ENCODE measurements at regions not wholly inside any gene's neighbourhood (a gene's known extent, or its start where the extent isn't known, plus 50 kb on each side); places are given as distances from the start of the nearest gene placed in this dataset.

DNA sequence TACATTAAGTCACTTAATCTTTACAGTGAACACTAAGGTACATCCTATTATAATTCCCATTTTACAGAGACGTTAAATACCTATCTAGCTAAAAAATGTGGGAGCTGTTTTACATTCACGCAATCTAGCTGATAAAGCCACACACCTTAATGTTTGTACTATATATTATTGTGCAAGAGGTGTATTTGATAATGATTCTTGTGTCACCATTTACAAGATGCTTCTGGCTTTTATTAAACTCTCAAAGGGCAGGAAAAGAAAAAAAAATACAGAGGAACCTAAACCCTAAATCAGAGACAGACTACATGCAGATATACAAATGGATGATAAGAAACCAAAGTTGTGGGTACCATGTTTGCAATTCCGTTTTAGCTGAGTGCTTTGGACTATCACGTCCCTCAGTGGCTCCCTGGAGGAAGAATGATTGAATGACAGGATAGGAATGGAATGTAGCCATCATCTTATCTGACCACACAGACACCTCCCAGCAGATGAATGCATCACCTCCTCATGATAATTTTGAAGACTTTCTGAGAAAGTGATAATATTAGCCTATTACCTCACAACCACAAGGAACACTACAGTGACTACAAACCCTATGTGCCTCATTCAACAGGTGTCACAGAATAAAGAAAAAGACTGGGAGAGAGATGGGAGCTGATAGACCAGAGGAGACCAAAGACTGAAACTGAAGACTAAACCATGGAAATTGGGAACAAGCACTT lies 230.5 kb upstream of the SERP2 start:
- TF ChIP-seq, protein P1, sequence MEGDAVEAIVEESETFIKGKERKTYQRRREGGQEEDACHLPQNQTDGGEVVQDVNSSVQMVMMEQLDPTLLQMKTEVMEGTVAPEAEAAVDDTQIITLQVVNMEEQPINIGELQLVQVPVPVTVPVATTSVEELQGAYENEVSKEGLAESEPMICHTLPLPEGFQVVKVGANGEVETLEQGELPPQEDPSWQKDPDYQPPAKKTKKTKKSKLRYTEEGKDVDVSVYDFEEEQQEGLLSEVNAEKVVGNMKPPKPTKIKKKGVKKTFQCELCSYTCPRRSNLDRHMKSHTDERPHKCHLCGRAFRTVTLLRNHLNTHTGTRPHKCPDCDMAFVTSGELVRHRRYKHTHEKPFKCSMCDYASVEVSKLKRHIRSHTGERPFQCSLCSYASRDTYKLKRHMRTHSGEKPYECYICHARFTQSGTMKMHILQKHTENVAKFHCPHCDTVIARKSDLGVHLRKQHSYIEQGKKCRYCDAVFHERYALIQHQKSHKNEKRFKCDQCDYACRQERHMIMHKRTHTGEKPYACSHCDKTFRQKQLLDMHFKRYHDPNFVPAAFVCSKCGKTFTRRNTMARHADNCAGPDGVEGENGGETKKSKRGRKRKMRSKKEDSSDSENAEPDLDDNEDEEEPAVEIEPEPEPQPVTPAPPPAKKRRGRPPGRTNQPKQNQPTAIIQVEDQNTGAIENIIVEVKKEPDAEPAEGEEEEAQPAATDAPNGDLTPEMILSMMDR (IDR thresholded peaks at IDR 0.05), result no peak
- DNase-seq (no peak), ATAC-seq (no peak)
- Histone ChIP-seq H3K27ac (peak overlapping the region in 9 of 10 donors; percentile 83 to 99 (median 91)), H3K36me3 (no peaks in the 10 kb centered on the region), H3K4me3 (peak overlapping the region in 9 of 10 donors; percentile 39 to 79 (median 59)), H3K4me1 (peaks cover 5 to 22% (median 10%) of the 10 kb centered on the region in 9 donors), H3K27me3 (no peaks in the 10 kb centered on the region), H3K9me3 (no peaks in the 10 kb centered on the region)
- intact Hi-C loops (cut with DNase I), result loop anchor here in 6 of 10 donors (1.0 to 10.0 kb wide), 8 partner anchors 79 to 294 kb away; no protein-coding TSS in a partner anchor
- WGBS, 2 donors, result 56 to 57% methylated on average over 4 of the region's 4 CpGs

DNA sequence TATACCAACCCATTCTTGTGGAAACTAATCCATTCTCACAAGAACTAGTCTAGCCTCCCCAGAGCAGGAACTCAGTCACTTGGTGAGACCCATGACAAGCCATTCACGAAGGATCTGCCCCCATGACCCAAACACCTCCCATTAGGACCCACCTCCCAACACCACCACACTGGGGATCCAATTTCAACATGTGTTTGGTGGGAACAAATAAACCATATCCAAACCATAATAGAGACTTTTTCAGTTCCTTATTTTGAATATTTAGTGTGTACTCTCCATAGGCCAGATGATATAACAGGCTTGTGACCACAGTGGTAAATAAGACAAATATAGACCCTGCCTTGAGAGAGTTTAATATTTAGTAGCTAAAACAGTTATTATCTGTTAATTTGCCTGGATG lies 227.5 kb upstream of the SERP2 start:
- Histone ChIP-seq H3K27me3 (no peaks in the 10 kb centered on the region), H3K9me3 (no peaks in the 10 kb centered on the region), H3K4me3 (no peak overlapping the region), H3K36me3 (no peaks in the 10 kb centered on the region), H3K4me1 (peaks cover 2 to 17% (median 8%) of the 10 kb centered on the region in 9 donors), H3K27ac (no peak overlapping the region)
- intact Hi-C loops (cut with DNase I), result loop anchor here in 5 of 10 donors (5.0 to 10.0 kb wide), 4 partner anchors 41 to 289 kb away; no protein-coding TSS in a partner anchor
- no peak for ATAC-seq
- no peak for DNase-seq
- 86 to 93% methylated on average over 1 of the region's 1 CpG for WGBS, 2 donors
- TF ChIP-seq, protein P1 (IDR thresholded peaks at IDR 0.05), result no peak

DNA sequence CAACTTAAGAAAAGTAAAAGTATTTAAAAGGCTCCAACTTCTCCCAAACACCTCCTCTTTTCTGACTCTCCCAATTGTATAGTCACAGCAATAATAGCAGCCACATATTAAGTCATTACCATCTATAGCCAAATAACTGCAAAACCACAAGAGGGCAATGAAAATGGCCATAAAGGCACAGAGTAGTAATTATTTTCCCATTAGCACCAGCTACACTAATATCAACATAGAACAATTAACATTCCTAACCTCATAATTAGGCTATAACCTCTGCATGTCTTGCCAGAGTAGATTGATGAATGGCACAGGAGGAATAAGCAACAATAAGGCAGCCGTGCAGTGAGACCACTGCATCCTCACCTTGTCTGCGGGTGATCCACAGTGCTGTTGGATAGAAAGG lies 226.4 kb upstream of the SERP2 start:
- 90 to 94% methylated on average over 2 of the region's 2 CpGs for WGBS, 2 donors
- H3K4me3 ChIP-seq, result no peak overlapping the region
- H3K9me3 ChIP-seq, result no peaks in the 10 kb centered on the region
- H3K4me1 ChIP-seq, result peaks cover 0 to 14% (median 10%) of the 10 kb centered on the region in 9 donors
- ATAC-seq (no peak), DNase-seq (no peak)
- TF ChIP-seq, protein P1 (IDR thresholded peaks at IDR 0.05), result no peak
- H3K36me3 ChIP-seq, result no peaks in the 10 kb centered on the region
- no peaks in the 10 kb centered on the region for H3K27me3 ChIP-seq
- no peak overlapping the region for H3K27ac ChIP-seq
- intact Hi-C loops (cut with DNase I), result loop anchor here in 5 of 10 donors (5.0 to 10.0 kb wide), 4 partner anchors 40 to 288 kb away; no protein-coding TSS in a partner anchor

DNA sequence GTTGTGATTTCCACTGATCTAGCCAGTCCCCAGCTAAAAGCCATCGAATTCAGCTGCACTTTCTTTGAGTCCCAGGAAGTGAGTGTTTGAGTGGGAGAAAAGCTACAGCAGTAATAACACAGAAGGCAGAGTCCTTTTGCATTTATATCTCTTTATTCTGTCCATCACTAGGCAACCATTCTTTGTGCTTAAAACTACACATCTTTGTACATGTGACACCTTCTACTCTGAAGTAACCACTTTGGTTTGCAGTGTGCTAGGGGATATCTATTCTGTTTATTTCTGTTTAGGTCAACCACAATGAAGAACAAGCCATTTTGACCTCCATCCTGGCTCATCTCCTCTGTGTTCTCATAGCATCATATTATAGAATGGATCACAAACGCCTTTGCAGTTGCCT lies 226.0 kb upstream of the SERP2 start:
- Histone ChIP-seq H3K27me3 (no peaks in the 10 kb centered on the region), H3K9me3 (no peaks in the 10 kb centered on the region), H3K27ac (no peak overlapping the region), H3K4me3 (no peak overlapping the region), H3K4me1 (peaks cover 0 to 15% (median 7%) of the 10 kb centered on the region in 9 donors), H3K36me3 (no peaks in the 10 kb centered on the region)
- intact Hi-C loops (cut with DNase I), result loop anchor here in 5 of 10 donors (5.0 to 10.0 kb wide), 4 partner anchors 40 to 287 kb away; no protein-coding TSS in a partner anchor
- DNase-seq (no peak), ATAC-seq (no peak)
- WGBS, 2 donors, result 69 to 82% methylated on average over 2 of the region's 2 CpGs
- TF ChIP-seq, protein P1 (IDR thresholded peaks at IDR 0.05), result no peak
